H9 (cell line): ENCODE measurements at regions not wholly inside any gene's neighbourhood (a gene's known extent, or its start where the extent isn't known, plus 50 kb on each side); places are given as distances from the start of the nearest gene placed in this dataset.

Experiments
- DNase-seq: peaks from one replicate; pipeline ENCODE4 v3.0.0-alpha.2; 2017
- H2AFZ ChIP-seq: one replicate; pipeline ENCODE4 v1.6.1; 2013; ENCODE audit warnings: mild to moderate bottlenecking, low read length, control low read depth, moderate library complexity
- H2AK5ac ChIP-seq: 2 replicates; pipeline ENCODE4 v1.6.1; 2013; ENCODE audit warnings: low read length, control low read depth, mixed read lengths; ENCODE audit not compliant: insufficient read length
- H2BK120ac ChIP-seq: one replicate; pipeline ENCODE4 v1.6.1; 2013; ENCODE audit warnings: low read depth, mild to moderate bottlenecking, low read length, control low read depth, inconsistent platforms; ENCODE audit not compliant: poor library complexity, severe bottlenecking
- H2BK12ac ChIP-seq: 2 replicates; pipeline ENCODE4 v1.6.1; 2013; ENCODE audit warnings: low read length, control low read depth, mixed read lengths, low read depth; ENCODE audit not compliant: insufficient read length
- H2BK15ac ChIP-seq: 2 replicates; pipeline ENCODE4 v1.6.1; 2013; ENCODE audit warnings: low read depth, low read length, control low read depth
- H2BK20ac ChIP-seq: one replicate; pipeline ENCODE4 v1.6.1; 2013; ENCODE audit warnings: low read depth, mild to moderate bottlenecking, low read length, control low read depth, inconsistent platforms; ENCODE audit not compliant: poor library complexity, severe bottlenecking
- H2BK5ac ChIP-seq: 2 replicates; pipeline ENCODE4 v1.6.1; 2013; ENCODE audit warnings: low read length, control low read depth, mixed read lengths; ENCODE audit not compliant: insufficient read length
- H3K14ac ChIP-seq: 2 replicates; pipeline ENCODE4 v1.6.1; 2013; ENCODE audit warnings: low read length, control low read depth; ENCODE audit not compliant: insufficient read depth
- H3K18ac ChIP-seq: 2 replicates; pipeline ENCODE4 v1.6.1; 2013; ENCODE audit warnings: low read depth, mild to moderate bottlenecking, mixed read lengths, low read length, control low read depth; ENCODE audit not compliant: insufficient read length
- H3K23ac ChIP-seq: 2 replicates; pipeline ENCODE4 v1.6.1; 2013; ENCODE audit warnings: low read length, control low read depth, mixed read lengths, low read depth; ENCODE audit not compliant: insufficient read length
- H3K23me2 ChIP-seq: 2 replicates; pipeline ENCODE4 v1.6.1; 2013; ENCODE audit warnings: low read depth, mild to moderate bottlenecking, mixed read lengths, low read length, control low read depth; ENCODE audit not compliant: insufficient read length, poor library complexity, severe bottlenecking
- H3K27ac ChIP-seq: 2 replicates; pipeline ENCODE4 v1.5.1; 2013; ENCODE audit warnings: low read length, control low read depth, mixed read lengths, low read depth; ENCODE audit not compliant: insufficient read length
- H3K27me3 ChIP-seq: 2 replicates; pipeline ENCODE4 v1.6.1; 2013; ENCODE audit warnings: low read length, control low read depth, inconsistent platforms; ENCODE audit not compliant: insufficient read depth
- H3K4ac ChIP-seq: 2 replicates; pipeline ENCODE4 v1.6.1; 2013; ENCODE audit warnings: low read depth, mild to moderate bottlenecking, control low read depth, inconsistent platforms, low read length, moderate library complexity
- H3K4me1 ChIP-seq: 2 replicates; pipeline ENCODE4 v1.6.1; 2013; ENCODE audit warnings: low read length, control low read depth, inconsistent platforms; ENCODE audit not compliant: insufficient read depth
- H3K4me2 ChIP-seq: 2 replicates; pipeline ENCODE4 v1.6.1; 2013; ENCODE audit warnings: low read length, control low read depth, mixed read lengths; ENCODE audit not compliant: insufficient read length, insufficient read depth
- H3K56ac ChIP-seq: 2 replicates; pipeline ENCODE4 v1.6.1; 2013; ENCODE audit warnings: low read depth, mild to moderate bottlenecking, mixed read lengths, low read length, control low read depth; ENCODE audit not compliant: insufficient read length
- H3K79me1 ChIP-seq: 2 replicates; pipeline ENCODE4 v1.6.1; 2013; ENCODE audit warnings: low read depth, mild to moderate bottlenecking, moderate library complexity, low read length, control low read depth, inconsistent platforms; ENCODE audit not compliant: insufficient read depth, poor library complexity, severe bottlenecking
- H3K79me2 ChIP-seq: 2 replicates; pipeline ENCODE4 v1.6.1; 2013; ENCODE audit warnings: low read length, control low read depth, inconsistent platforms; ENCODE audit not compliant: insufficient read depth
- H3K9ac ChIP-seq: 2 replicates; pipeline ENCODE4 v1.6.1; 2013; ENCODE audit warnings: low read length, control low read depth, mixed read lengths; ENCODE audit not compliant: insufficient read length; ENCODE audit errors: extremely low read depth
- H3K9me3 ChIP-seq: one replicate; pipeline ENCODE4 v1.6.1; 2013; ENCODE audit warnings: low read depth, low read length, inconsistent platforms; ENCODE audit not compliant: control insufficient read depth
- H3T11ph ChIP-seq: one replicate; pipeline ENCODE4 v1.6.1; 2013; ENCODE audit warnings: mild to moderate bottlenecking, low read length, control low read depth, inconsistent platforms
- H4K20me1 ChIP-seq: one replicate; pipeline ENCODE4 v1.6.1; 2013; ENCODE audit not compliant: control insufficient read depth, insufficient read length, insufficient read depth
- H4K5ac ChIP-seq: 2 replicates; pipeline ENCODE4 v1.6.1; 2013; ENCODE audit warnings: low read depth, mild to moderate bottlenecking, mixed read lengths, low read length, control low read depth; ENCODE audit not compliant: insufficient read length
- H4K8ac ChIP-seq: replicated peaks from 2 replicates; pipeline ENCODE4 v1.6.1; 2013; ENCODE audit warnings: low read length, control low read depth, mixed read lengths, low read depth; ENCODE audit not compliant: insufficient read length
- H4K91ac ChIP-seq: 2 replicates; pipeline ENCODE4 v1.6.1; 2013; ENCODE audit warnings: low read depth, mild to moderate bottlenecking, moderate library complexity, mixed read lengths, low read length, control low read depth; ENCODE audit not compliant: insufficient read length
- H3K27ac Mint-ChIP-seq, 3 experiments: 2 replicates in 2 of 3; 3 replicates in 1 of 3; pipeline ENCODE4 v1.8.0; 2020 to 2021; ENCODE audit warnings: mixed read lengths in 3 of 3, mild to moderate bottlenecking in 1 of 3, moderate library complexity in 1 of 3
- H3K27me3 Mint-ChIP-seq: 2 replicates; pipeline ENCODE4 v1.8.0; 2021; ENCODE audit warnings: low read depth, mild to moderate bottlenecking, moderate library complexity, mixed read lengths
- H3K36me3 Mint-ChIP-seq, 3 experiments: 2 replicates in 2 of 3; 3 replicates in 1 of 3; pipeline ENCODE4 v1.8.0; 2020 to 2021; ENCODE audit warnings: low read depth in 3 of 3, mixed read lengths in 3 of 3; ENCODE audit not compliant: insufficient read depth in 1 of 3
- H3K4me1 Mint-ChIP-seq, 2 experiments: 2 replicates each; pipeline ENCODE4 v1.8.0; 2020; ENCODE audit warnings: mixed read lengths in 2 of 2
- H3K4me3 Mint-ChIP-seq, 2 experiments: 2 replicates in 1 of 2; 3 replicates in 1 of 2; pipeline ENCODE4 v1.8.0; 2020 to 2021; ENCODE audit warnings: mild to moderate bottlenecking in 2 of 2, mixed read lengths in 2 of 2, moderate library complexity in 1 of 2
- H3K9me3 Mint-ChIP-seq, 2 experiments: 2 replicates in 1 of 2; 3 replicates in 1 of 2; pipeline ENCODE4 v1.8.0; 2020; ENCODE audit warnings: mild to moderate bottlenecking in 2 of 2, mixed read lengths in 2 of 2, moderate library complexity in 1 of 2
- CTCF ChIP-seq: fragments of 200-600 bp; sonication (generic); conservative IDR thresholded peaks from 3 replicates; pipeline ENCODE4 v1.8.0; 2021; ENCODE audit warnings: antibody characterized with exemption, mild to moderate bottlenecking
- WGBS: extraction: QIAGEN DNeasy Blood & Tissue Kit; methylation state at CpG from one replicate; pipeline ENCODE4 v1.1.7; 2013; ENCODE audit warnings: missing lambda C conversion rate, low lambda C conversion rate, mixed read lengths; ENCODE audit not compliant: insufficient read length; ENCODE audit errors: extremely low coverage; 5-methylcytosine and 5-hydroxymethylcytosine counted together

GRCh38 chr2:21501376-21502027 is 377.7 kb downstream of the TDRD15 start:
- H3K79me1 ChIP-seq = no peaks in the 10 kb centered on the region

More at GRCh38 chr2:21501376-21502027, 377.7 kb downstream of the TDRD15 start:
- Mint-ChIP-seq H3K27me3 (no peaks in the 10 kb centered on the region), H3K4me1 (peaks cover 5% of the 10 kb centered on the region in 2 experiments; a peak in 3 of 4 replicates), H3K36me3 (no peaks in the 10 kb centered on the region), H3K9me3 (no peaks in the 10 kb centered on the region; a peak in 1 of 5 replicates), H3K4me3 (no peak overlapping the region), H3K27ac (no peak overlapping the region)
- Histone ChIP-seq H2BK15ac (no peak overlapping the region), H4K20me1 (no peaks in the 10 kb centered on the region), H2BK120ac (no peak overlapping the region), H3T11ph (no peak overlapping the region), H2BK5ac (no peak overlapping the region), H3K23me2 (no peaks in the 10 kb centered on the region), H3K27ac (no peak overlapping the region), H3K14ac (no peak overlapping the region; the same call in 1 of the 2 replicates), H3K4me2 (no peak overlapping the region), H2AK5ac (no peak overlapping the region), H2BK12ac (no peak overlapping the region), H2AFZ (no peak overlapping the region), H3K4ac (no peak overlapping the region), H3K56ac (no peak overlapping the region), H3K4me1 (no peaks in the 10 kb centered on the region), H3K79me2 (no peaks in the 10 kb centered on the region), H3K9ac (no peak overlapping the region), H3K23ac (no peak overlapping the region), H3K18ac (no peak overlapping the region), H4K8ac (no peak overlapping the region), H2BK20ac (no peak overlapping the region), H3K9me3 (no peaks in the 10 kb centered on the region), H4K91ac (no peak overlapping the region), H3K27me3 (no peaks in the 10 kb centered on the region), H4K5ac (no peak overlapping the region)
- no peak for TF ChIP-seq CTCF
- no peak for DNase-seq
- WGBS = no CpG with 5 or more reads among the region's 5 CpGs
